ENCODE measurements at regions not wholly inside any gene's neighbourhood (a gene's known extent, or its start where the extent isn't known, plus 50 kb on each side); places are given as distances from the start of the nearest gene placed in this dataset.

DNA sequence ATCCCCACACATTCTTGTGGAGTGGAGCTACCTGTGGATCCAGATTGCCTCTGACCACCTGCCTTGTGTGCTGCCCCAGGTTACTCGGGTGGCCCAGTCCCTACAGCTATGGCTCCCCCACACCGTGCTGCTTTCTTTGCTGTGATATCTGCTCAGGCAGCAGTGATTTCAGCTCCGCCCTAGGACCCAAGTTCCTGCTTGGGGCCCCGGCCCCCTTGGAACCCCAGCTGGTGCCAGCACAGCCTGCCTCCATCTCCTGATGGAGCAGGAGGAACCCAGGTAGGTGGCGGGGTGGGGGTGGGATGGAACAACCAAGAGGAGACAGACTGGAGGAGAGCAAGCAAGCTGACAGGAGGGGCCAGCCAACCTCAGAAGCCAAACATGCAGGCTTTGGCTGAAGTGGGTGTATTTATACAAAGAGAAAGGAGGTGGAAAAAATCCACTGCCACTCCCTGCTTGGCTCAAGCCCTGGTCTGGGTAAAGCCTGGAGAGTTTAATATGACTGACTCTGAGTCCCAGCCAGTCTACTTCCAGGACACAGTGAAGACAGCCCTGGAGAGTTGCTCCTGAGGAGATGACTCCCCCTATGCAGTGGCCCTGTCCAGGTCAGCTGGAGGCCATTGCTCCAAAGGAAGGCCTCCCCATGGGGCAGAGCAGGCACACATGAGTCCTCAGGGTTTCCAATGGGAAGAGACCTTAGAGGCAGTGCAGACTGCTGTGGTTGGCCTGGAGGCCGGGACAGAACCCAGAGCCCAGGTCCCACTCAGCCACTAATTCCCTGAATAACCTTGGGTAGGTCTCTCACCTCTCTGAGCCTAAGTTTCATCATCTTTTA is 197.1 kb upstream of the MAMLD1 start:
- Mint-ChIP-seq H3K27ac (ENCODE audit: low read depth, unreplicated experiment) (no peak overlapping the region), H3K4me3 (ENCODE audit: unreplicated experiment) (no peak overlapping the region), H3K9me3 (ENCODE audit: unreplicated experiment) (peaks cover 7% of the 10 kb centered on the region), H3K27me3 (ENCODE audit: insufficient read depth, unreplicated experiment) (no peaks in the 10 kb centered on the region), H3K36me3 (ENCODE audit: insufficient read depth, unreplicated experiment) (no peaks in the 10 kb centered on the region), H3K4me1 (ENCODE audit: insufficient read depth, unreplicated experiment) (peaks cover 12% of the 10 kb centered on the region)
- DNase-seq (ENCODE audit: unreplicated experiment) = no peak
- intact Hi-C loops (cut with micrococcal nuclease) = no loop called here
- CTCF ChIA-PET = no interaction called here
- POLR2A ChIA-PET = no interaction called here
- BruUV-seq (replicated peaks) = no TSS peak
- no peak for TF ChIP-seq CTCF (IDR thresholded peaks at IDR 0.05; ENCODE audit: unreplicated experiment)

- Mint-ChIP-seq H3K27ac (ENCODE audit: low read depth, unreplicated experiment) (no peak overlapping the region), H3K27me3 (ENCODE audit: insufficient read depth, unreplicated experiment) (no peaks in the 10 kb centered on the region), H3K4me1 (ENCODE audit: insufficient read depth, unreplicated experiment) (peaks cover 3% of the 10 kb centered on the region), H3K9me3 (ENCODE audit: unreplicated experiment) (peaks cover 6% of the 10 kb centered on the region), H3K4me3 (ENCODE audit: unreplicated experiment) (no peak overlapping the region), H3K36me3 (ENCODE audit: insufficient read depth, unreplicated experiment) (no peaks in the 10 kb centered on the region)
- TF ChIP-seq CTCF (IDR thresholded peaks at IDR 0.05; ENCODE audit: unreplicated experiment) = no peak
- ChIA-PET POLR2A (no interaction called here), CTCF (no interaction called here)
- no TSS peak for BruUV-seq (replicated peaks)
- DNase-seq (ENCODE audit: unreplicated experiment) = no peak
- intact Hi-C loops (cut with micrococcal nuclease) = no loop called here
These were observed 195.4 kb upstream of the MAMLD1 start for GRCh38 chrX:150167482-150168324.

DNA sequence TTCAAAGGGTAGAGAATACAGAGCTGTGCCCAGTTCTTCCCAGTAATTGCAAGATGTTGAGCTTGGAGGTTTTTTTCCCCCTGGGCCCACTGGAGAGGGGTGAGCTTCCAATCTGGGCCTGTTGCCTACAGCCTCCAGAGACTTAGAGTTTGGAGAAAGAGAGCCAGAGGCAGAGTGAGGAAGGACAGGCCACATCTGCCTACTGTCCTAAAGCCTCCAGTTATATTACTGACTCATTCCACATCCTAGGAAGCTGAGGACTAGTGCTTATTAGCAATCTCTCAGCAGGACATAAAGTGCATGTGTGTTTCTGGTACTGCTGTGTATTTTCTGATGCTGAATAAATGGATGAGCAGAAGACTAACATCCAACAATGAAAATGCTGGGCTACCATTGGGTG is 181.0 kb upstream of the MAMLD1 start:
- Mint-ChIP-seq H3K27me3 (ENCODE audit: insufficient read depth, unreplicated experiment) (no peaks in the 10 kb centered on the region), H3K36me3 (ENCODE audit: insufficient read depth, unreplicated experiment) (no peaks in the 10 kb centered on the region), H3K4me1 (ENCODE audit: insufficient read depth, unreplicated experiment) (peaks cover 17% of the 10 kb centered on the region), H3K27ac (ENCODE audit: low read depth, unreplicated experiment) (no peak overlapping the region), H3K4me3 (ENCODE audit: unreplicated experiment) (no peak overlapping the region), H3K9me3 (ENCODE audit: unreplicated experiment) (peaks cover 17% of the 10 kb centered on the region)
- no peak for DNase-seq (ENCODE audit: unreplicated experiment)
- intact Hi-C loops (cut with micrococcal nuclease) = no loop called here
- ChIA-PET CTCF (interaction anchor here (0.5 to 0.9 kb wide), 2 partner anchors 11 to 234 kb away, joined by 3 to 4 read pairs; no protein-coding TSS in a partner anchor), POLR2A (no interaction called here)
- no peak for TF ChIP-seq CTCF (IDR thresholded peaks at IDR 0.05; ENCODE audit: unreplicated experiment)
- no TSS peak for BruUV-seq (replicated peaks)

DNA sequence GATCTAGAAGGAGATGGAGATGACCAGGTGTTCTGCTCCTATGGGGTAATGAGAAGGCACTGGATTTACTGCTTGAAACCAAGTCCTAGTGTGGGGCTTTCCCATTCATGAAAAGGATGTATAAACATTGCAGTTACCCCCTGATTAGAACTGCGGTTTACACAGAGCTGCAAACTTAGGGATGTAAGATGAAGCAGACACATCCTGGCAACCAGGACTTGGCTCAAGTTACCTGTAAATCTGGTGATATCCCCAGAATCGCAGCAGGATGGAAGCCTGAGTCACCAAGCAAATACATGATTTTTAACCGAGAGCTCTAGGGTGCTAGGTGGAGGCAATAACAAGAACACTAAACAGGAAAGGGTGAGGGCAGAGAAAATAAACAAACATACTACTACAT is 178.6 kb upstream of the MAMLD1 start:
- Mint-ChIP-seq H3K27ac (ENCODE audit: low read depth, unreplicated experiment) (peak overlapping the region; percentile 47), H3K9me3 (ENCODE audit: unreplicated experiment) (peaks cover 2% of the 10 kb centered on the region), H3K4me3 (ENCODE audit: unreplicated experiment) (peak overlapping the region; percentile 20), H3K36me3 (ENCODE audit: insufficient read depth, unreplicated experiment) (no peaks in the 10 kb centered on the region), H3K27me3 (ENCODE audit: insufficient read depth, unreplicated experiment) (no peaks in the 10 kb centered on the region), H3K4me1 (ENCODE audit: insufficient read depth, unreplicated experiment) (peaks cover 17% of the 10 kb centered on the region)
- no peak for TF ChIP-seq CTCF (IDR thresholded peaks at IDR 0.05; ENCODE audit: unreplicated experiment)
- BruUV-seq (replicated peaks) = no TSS peak
- ChIA-PET CTCF (interaction anchor here (0.7 to 1.1 kb wide), 2 partner anchors 8 to 24 kb away, joined by 3 to 4 read pairs; no protein-coding TSS in a partner anchor), POLR2A (interaction anchor here (0.7 to 1.9 kb wide), 3 partner anchors 16 to 212 kb away, joined by 3 to 7 read pairs (median 3); no protein-coding TSS in a partner anchor)
- DNase-seq (ENCODE audit: unreplicated experiment) = peak; percentile 84
- intact Hi-C loops (cut with micrococcal nuclease) = no loop called here

Measured in MCF 10A (cell line).